T-helper 2 cell (primary cell): ENCODE measurements at regions not wholly inside any gene's neighbourhood (a gene's known extent, or its start where the extent isn't known, plus 50 kb on each side); places are given as distances from the start of the nearest gene placed in this dataset.

Experiments
- DNase-seq, 5 experiments: peaks; one replicate each; pipeline versions ENCODE4 v3.0.0 to v3.0.0-alpha.2; 2012 to 2022

- no peak for DNase-seq
These were observed 95.9 kb upstream of the RUNX1 start for GRCh38 chr21:35144978-35145377.

GRCh38 chr21:35142036-35142815 lies 93.1 kb upstream of the RUNX1 start:
- no peak for DNase-seq

- peak in 1 of 5 experiments; percentile 11 for DNase-seq
These were observed 90.2 kb upstream of the RUNX1 start for GRCh38 chr21:35139382-35139715.

GRCh38 chr21:35138665-35139381 lies 89.7 kb upstream of the RUNX1 start:
- peak in 3 of 5 experiments; percentile 21 to 29 (median 26) for DNase-seq

- no peak for DNase-seq
These were observed 87.6 kb upstream of the RUNX1 start for GRCh38 chr21:35136586-35137219.

GRCh38 chr21:35136106-35136505 lies 87.0 kb upstream of the RUNX1 start:
- no peak for DNase-seq

GRCh38 chr21:35135481-35135880 lies 86.4 kb upstream of the RUNX1 start:
- DNase-seq = no peak

GRCh38 chr21:35134309-35134708 lies 85.2 kb upstream of the RUNX1 start:
- no peak for DNase-seq

GRCh38 chr21:35128536-35128935 lies 79.4 kb upstream of the RUNX1 start:
- no peak for DNase-seq

- DNase-seq = no peak
These were observed 78.7 kb upstream of the RUNX1 start for GRCh38 chr21:35127851-35128250.

GRCh38 chr21:35127026-35127425 lies 77.9 kb upstream of the RUNX1 start:
- no peak for DNase-seq

GRCh38 chr21:35120631-35121180 lies 71.6 kb upstream of the RUNX1 start:
- no peak for DNase-seq

GRCh38 chr21:35119501-35120047 lies 70.5 kb upstream of the RUNX1 start:
- no peak for DNase-seq

GRCh38 chr21:35116777-35117176 lies 67.7 kb upstream of the RUNX1 start:
- DNase-seq = no peak

- peak in 1 of 5 experiments; percentile 37 for DNase-seq
These were observed 64.0 kb upstream of the RUNX1 start for GRCh38 chr21:35113064-35113463.

- no peak for DNase-seq
These were observed 62.3 kb upstream of the RUNX1 start for GRCh38 chr21:35111321-35111930.

- DNase-seq = no peak
These were observed 59.8 kb upstream of the RUNX1 start for GRCh38 chr21:35108887-35109286.

- no peak for DNase-seq
These were observed 58.4 kb upstream of the RUNX1 start for GRCh38 chr21:35107520-35107919.

GRCh38 chr21:35106246-35106835 lies 57.2 kb upstream of the RUNX1 start:
- no peak for DNase-seq

GRCh38 chr21:35102488-35103371 lies 53.6 kb upstream of the RUNX1 start:
- DNase-seq = peak in 2 of 5 experiments; percentile 5 to 35

- peak in 1 of 5 experiments; percentile 67 for DNase-seq
These were observed 51.3 kb upstream of the RUNX1 start for GRCh38 chr21:35100349-35100811.
